ENCODE measurements at regions not wholly inside any gene's neighbourhood (a gene's known extent, or its start where the extent isn't known, plus 50 kb on each side); places are given as distances from the start of the nearest gene placed in this dataset.

GRCh38 chr11:10946072-10946471 lies 88.2 kb upstream of the ZBED5 start:
- DNase-seq (ENCODE audit: low spot score) = no peak
- no peak for ATAC-seq (ENCODE audit: low read depth)
- H3K4me1 ChIP-seq (ENCODE audit: insufficient read depth, poor library complexity, severe bottlenecking) = no peaks in the 10 kb centered on the region
- no peak overlapping the region for H3K4me3 ChIP-seq (ENCODE audit: severe bottlenecking)
- no peak overlapping the region for H3K27ac ChIP-seq (ENCODE audit: poor library complexity, severe bottlenecking)
- TF ChIP-seq, protein P1, sequence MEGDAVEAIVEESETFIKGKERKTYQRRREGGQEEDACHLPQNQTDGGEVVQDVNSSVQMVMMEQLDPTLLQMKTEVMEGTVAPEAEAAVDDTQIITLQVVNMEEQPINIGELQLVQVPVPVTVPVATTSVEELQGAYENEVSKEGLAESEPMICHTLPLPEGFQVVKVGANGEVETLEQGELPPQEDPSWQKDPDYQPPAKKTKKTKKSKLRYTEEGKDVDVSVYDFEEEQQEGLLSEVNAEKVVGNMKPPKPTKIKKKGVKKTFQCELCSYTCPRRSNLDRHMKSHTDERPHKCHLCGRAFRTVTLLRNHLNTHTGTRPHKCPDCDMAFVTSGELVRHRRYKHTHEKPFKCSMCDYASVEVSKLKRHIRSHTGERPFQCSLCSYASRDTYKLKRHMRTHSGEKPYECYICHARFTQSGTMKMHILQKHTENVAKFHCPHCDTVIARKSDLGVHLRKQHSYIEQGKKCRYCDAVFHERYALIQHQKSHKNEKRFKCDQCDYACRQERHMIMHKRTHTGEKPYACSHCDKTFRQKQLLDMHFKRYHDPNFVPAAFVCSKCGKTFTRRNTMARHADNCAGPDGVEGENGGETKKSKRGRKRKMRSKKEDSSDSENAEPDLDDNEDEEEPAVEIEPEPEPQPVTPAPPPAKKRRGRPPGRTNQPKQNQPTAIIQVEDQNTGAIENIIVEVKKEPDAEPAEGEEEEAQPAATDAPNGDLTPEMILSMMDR (IDR thresholded peaks at IDR 0.05; ENCODE audit: poor library complexity, severe bottlenecking) = no peak
- no peaks in the 10 kb centered on the region for H3K27me3 ChIP-seq (ENCODE audit: insufficient read depth, poor library complexity, severe bottlenecking)
- H3K36me3 ChIP-seq (ENCODE audit: low read depth) = no peaks in the 10 kb centered on the region
- peaks cover 4% of the 10 kb centered on the region for H3K9me3 ChIP-seq (ENCODE audit: severe bottlenecking)

- no peaks in the 10 kb centered on the region for H3K4me1 ChIP-seq (ENCODE audit: insufficient read depth, poor library complexity, severe bottlenecking)
- peaks cover 4% of the 10 kb centered on the region for H3K9me3 ChIP-seq (ENCODE audit: severe bottlenecking)
- TF ChIP-seq, protein P1 (IDR thresholded peaks at IDR 0.05; ENCODE audit: poor library complexity, severe bottlenecking) = no peak
- no peak overlapping the region for H3K27ac ChIP-seq (ENCODE audit: poor library complexity, severe bottlenecking)
- no peak for DNase-seq (ENCODE audit: low spot score)
- no peaks in the 10 kb centered on the region for H3K36me3 ChIP-seq (ENCODE audit: low read depth)
- H3K4me3 ChIP-seq (ENCODE audit: severe bottlenecking) = no peak overlapping the region
- no peaks in the 10 kb centered on the region for H3K27me3 ChIP-seq (ENCODE audit: insufficient read depth, poor library complexity, severe bottlenecking)
- ATAC-seq (ENCODE audit: low read depth) = no peak
These were observed 87.3 kb upstream of the ZBED5 start for GRCh38 chr11:10945196-10945595.

DNA sequence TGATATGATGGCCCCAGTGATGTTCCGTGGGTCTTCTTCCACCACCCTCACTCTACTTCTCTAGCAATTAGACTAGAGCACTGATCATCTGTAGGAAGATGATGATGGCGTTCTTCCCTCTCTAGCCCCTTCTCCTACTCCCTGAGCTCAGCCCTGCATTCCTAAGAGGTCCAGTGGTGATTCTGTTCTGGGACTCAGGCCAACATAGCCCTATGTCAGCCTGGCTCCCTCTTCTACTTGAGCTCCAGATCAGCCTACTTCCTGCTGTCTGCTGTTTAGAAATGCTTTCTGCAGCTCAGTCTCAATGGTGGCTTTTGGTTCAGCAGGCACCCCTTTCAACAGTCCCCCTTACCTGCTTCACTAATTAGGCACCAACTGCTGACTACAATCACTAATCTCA lies 86.1 kb upstream of the ZBED5 start:
- H3K27me3 ChIP-seq (ENCODE audit: insufficient read depth, poor library complexity, severe bottlenecking) = no peaks in the 10 kb centered on the region
- H3K27ac ChIP-seq (ENCODE audit: poor library complexity, severe bottlenecking) = no peak overlapping the region
- peaks cover 4% of the 10 kb centered on the region for H3K9me3 ChIP-seq (ENCODE audit: severe bottlenecking)
- H3K36me3 ChIP-seq (ENCODE audit: low read depth) = no peaks in the 10 kb centered on the region
- no peak overlapping the region for H3K4me3 ChIP-seq (ENCODE audit: severe bottlenecking)
- DNase-seq (ENCODE audit: low spot score) (no peak), ATAC-seq (ENCODE audit: low read depth) (0 out of 3 replicates have a peak, but pooled peaks have one; percentile 14)
- TF ChIP-seq, protein P1 (IDR thresholded peaks at IDR 0.05; ENCODE audit: poor library complexity, severe bottlenecking) = no peak
- H3K4me1 ChIP-seq (ENCODE audit: insufficient read depth, poor library complexity, severe bottlenecking) = no peaks in the 10 kb centered on the region

- ATAC-seq (ENCODE audit: low read depth) (no peak), DNase-seq (ENCODE audit: low spot score) (no peak)
- TF ChIP-seq, protein P1 (IDR thresholded peaks at IDR 0.05; ENCODE audit: poor library complexity, severe bottlenecking) = no peak
These were observed 84.8 kb upstream of the ZBED5 start for GRCh38 chr11:10942620-10943019.

DNA sequence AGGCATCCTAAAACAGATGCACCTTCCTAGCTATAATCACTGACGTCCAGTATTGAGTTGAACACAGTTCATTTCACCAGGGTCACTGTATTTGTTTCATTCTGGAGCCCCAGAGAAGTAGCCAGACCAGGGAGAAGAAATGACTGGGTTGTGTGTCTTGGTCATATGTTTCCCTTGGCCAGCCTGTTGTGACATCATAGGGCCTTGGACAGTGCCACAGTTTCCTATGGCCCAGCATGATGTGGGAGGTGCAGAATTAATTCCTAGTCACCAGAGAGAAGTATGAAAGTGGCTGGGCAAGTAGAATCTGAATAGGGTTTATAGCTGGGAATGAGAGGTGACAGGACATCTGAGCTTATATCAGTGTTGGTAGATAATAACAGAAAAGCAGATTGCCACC lies 84.0 kb upstream of the ZBED5 start:
- no peaks in the 10 kb centered on the region for H3K27me3 ChIP-seq (ENCODE audit: insufficient read depth, poor library complexity, severe bottlenecking)

More at GRCh38 chr11:10942620-10943019, 84.8 kb upstream of the ZBED5 start:
- H3K4me3 ChIP-seq (ENCODE audit: severe bottlenecking) = no peak overlapping the region
- no peaks in the 10 kb centered on the region for H3K4me1 ChIP-seq (ENCODE audit: insufficient read depth, poor library complexity, severe bottlenecking)
- H3K36me3 ChIP-seq (ENCODE audit: low read depth) = no peaks in the 10 kb centered on the region
- no peaks in the 10 kb centered on the region for H3K27me3 ChIP-seq (ENCODE audit: insufficient read depth, poor library complexity, severe bottlenecking)
- peaks cover 4% of the 10 kb centered on the region for H3K9me3 ChIP-seq (ENCODE audit: severe bottlenecking)
- no peak overlapping the region for H3K27ac ChIP-seq (ENCODE audit: poor library complexity, severe bottlenecking)

More for the DNA sequence above, 84.0 kb upstream of the ZBED5 start:
- H3K27ac ChIP-seq (ENCODE audit: poor library complexity, severe bottlenecking) = no peak overlapping the region
- peaks cover 4% of the 10 kb centered on the region for H3K9me3 ChIP-seq (ENCODE audit: severe bottlenecking)
- no peak overlapping the region for H3K4me3 ChIP-seq (ENCODE audit: severe bottlenecking)
- no peaks in the 10 kb centered on the region for H3K4me1 ChIP-seq (ENCODE audit: insufficient read depth, poor library complexity, severe bottlenecking)
- no peaks in the 10 kb centered on the region for H3K36me3 ChIP-seq (ENCODE audit: low read depth)
- ATAC-seq (ENCODE audit: low read depth) = no peak
- no peak for DNase-seq (ENCODE audit: low spot score)
- TF ChIP-seq, protein P1 (IDR thresholded peaks at IDR 0.05; ENCODE audit: poor library complexity, severe bottlenecking) = no peak
